ENCODE measurements at regions not wholly inside any gene's neighbourhood (a gene's known extent, or its start where the extent isn't known, plus 50 kb on each side); places are given as distances from the start of the nearest gene placed in this dataset.

GRCh38 chr7:125526092-125526491 lies 596.5 kb upstream of the POT1 start:
- H3K27ac ChIP-seq: no peak overlapping the region
- no peaks in the 10 kb centered on the region for H3K27me3 ChIP-seq (replicated peaks in 1 of 7)
- H3K4me3 ChIP-seq: no peak overlapping the region
- no peaks in the 10 kb centered on the region for H3K36me3 ChIP-seq
- TF ChIP-seq POLR2A (IDR thresholded peaks at IDR 0.05): no peak
- no peak for TF ChIP-seq CTCF (IDR thresholded peaks at IDR 0.05 in 8 of 11, conservative IDR thresholded peaks at IDR 0.05 in 3 of 11)
- TF ChIP-seq POLR2AphosphoS5 (IDR thresholded peaks at IDR 0.05): no peak
- intact Hi-C loops (cut with DNase I; ENCODE audit: low total_unique reads): no loop called here
- no peak for DNase-seq
- WGBS, 5 donors: 85 to 97% (median 93%) methylated on average over 1 of the region's 1 CpG
- no peaks in the 10 kb centered on the region for H3K4me1 ChIP-seq
- H3K9me3 ChIP-seq: peaks cover 0 to 6% (median 0%) of the 10 kb centered on the region in 8 donors

GRCh38 chr7:125516194-125516593 lies 586.6 kb upstream of the POT1 start:
- H3K27me3 ChIP-seq (replicated peaks in 1 of 7): no peaks in the 10 kb centered on the region
- H3K4me3 ChIP-seq: no peak overlapping the region
- WGBS, 5 donors: 82 to 90% (median 88%) methylated on average over 4 of the region's 4 CpGs
- H3K27ac ChIP-seq: no peak overlapping the region
- no peaks in the 10 kb centered on the region for H3K36me3 ChIP-seq
- intact Hi-C loops (cut with DNase I; ENCODE audit: low total_unique reads): no loop called here
- no peak for DNase-seq
- no peaks in the 10 kb centered on the region for H3K4me1 ChIP-seq
- H3K9me3 ChIP-seq: no peaks in the 10 kb centered on the region
- TF ChIP-seq POLR2A (IDR thresholded peaks at IDR 0.05) (no peak), CTCF (IDR thresholded peaks at IDR 0.05 in 8 of 11, conservative IDR thresholded peaks at IDR 0.05 in 3 of 11) (no peak), POLR2AphosphoS5 (IDR thresholded peaks at IDR 0.05) (no peak)

GRCh38 chr7:125512373-125512772 lies 582.7 kb upstream of the POT1 start:
- intact Hi-C loops (cut with DNase I; ENCODE audit: low total_unique reads): no loop called here
- Histone ChIP-seq H3K9me3 (no peaks in the 10 kb centered on the region), H3K27ac (no peak overlapping the region), H3K4me3 (no peak overlapping the region), H3K36me3 (no peaks in the 10 kb centered on the region), H3K4me1 (no peaks in the 10 kb centered on the region), H3K27me3 (replicated peaks in 1 of 7) (no peaks in the 10 kb centered on the region)
- TF ChIP-seq CTCF (IDR thresholded peaks at IDR 0.05 in 8 of 11, conservative IDR thresholded peaks at IDR 0.05 in 3 of 11): no peak
- TF ChIP-seq POLR2AphosphoS5 (IDR thresholded peaks at IDR 0.05): no peak
- TF ChIP-seq POLR2A (IDR thresholded peaks at IDR 0.05): no peak
- no peak for DNase-seq
- 59 to 86% (median 66%) methylated on average over 1 of the region's 1 CpG for WGBS, 5 donors

GRCh38 chr7:125511310-125511709 lies 581.7 kb upstream of the POT1 start:
- Histone ChIP-seq H3K36me3 (no peaks in the 10 kb centered on the region), H3K27me3 (replicated peaks in 1 of 7) (no peaks in the 10 kb centered on the region), H3K27ac (no peak overlapping the region), H3K4me3 (no peak overlapping the region), H3K9me3 (no peaks in the 10 kb centered on the region), H3K4me1 (no peaks in the 10 kb centered on the region)
- 81 to 91% (median 86%) methylated on average over 5 of the region's 5 CpGs for WGBS, 5 donors
- intact Hi-C loops (cut with DNase I; ENCODE audit: low total_unique reads): no loop called here
- DNase-seq: no peak
- no peak for TF ChIP-seq POLR2AphosphoS5 (IDR thresholded peaks at IDR 0.05)
- no peak for TF ChIP-seq CTCF (IDR thresholded peaks at IDR 0.05 in 8 of 11, conservative IDR thresholded peaks at IDR 0.05 in 3 of 11)
- TF ChIP-seq POLR2A (IDR thresholded peaks at IDR 0.05): no peak

Measured in spleen (tissue), 11 donors.